C4-2B (cell line): ENCODE measurements at regions not wholly inside any gene's neighbourhood (a gene's known extent, or its start where the extent isn't known, plus 50 kb on each side); places are given as distances from the start of the nearest gene placed in this dataset.

Experiments used
- H3K27ac ChIP-seq: fragments of 450-650 bp; 2 replicates; pipeline ENCODE4 v1.5.1; 2017
- CTCF ChIP-seq: fragments of 450-650 bp; conservative IDR thresholded peaks from 2 replicates; pipeline ENCODE4 v1.5.1; 2017; ENCODE audit warnings: mild to moderate bottlenecking
- ZFX ChIP-seq: fragments of 450-650 bp; IDR thresholded peaks from 2 replicates; pipeline ENCODE4 v1.6.1; 2017

- TF ChIP-seq ZFX: no peak
- no peak for TF ChIP-seq CTCF
- no peak overlapping the region for H3K27ac ChIP-seq
Observed at GRCh38 chr13:22198641-22199217, 527.9 kb downstream of the FGF9 start.

GRCh38 chr13:22200440-22200839 is 529.6 kb downstream of the FGF9 start:
- H3K27ac ChIP-seq: no peak overlapping the region
- 0 out of 2 replicates have a peak, but pooled peaks have one; percentile 5 for TF ChIP-seq ZFX
- no peak for TF ChIP-seq CTCF

DNA sequence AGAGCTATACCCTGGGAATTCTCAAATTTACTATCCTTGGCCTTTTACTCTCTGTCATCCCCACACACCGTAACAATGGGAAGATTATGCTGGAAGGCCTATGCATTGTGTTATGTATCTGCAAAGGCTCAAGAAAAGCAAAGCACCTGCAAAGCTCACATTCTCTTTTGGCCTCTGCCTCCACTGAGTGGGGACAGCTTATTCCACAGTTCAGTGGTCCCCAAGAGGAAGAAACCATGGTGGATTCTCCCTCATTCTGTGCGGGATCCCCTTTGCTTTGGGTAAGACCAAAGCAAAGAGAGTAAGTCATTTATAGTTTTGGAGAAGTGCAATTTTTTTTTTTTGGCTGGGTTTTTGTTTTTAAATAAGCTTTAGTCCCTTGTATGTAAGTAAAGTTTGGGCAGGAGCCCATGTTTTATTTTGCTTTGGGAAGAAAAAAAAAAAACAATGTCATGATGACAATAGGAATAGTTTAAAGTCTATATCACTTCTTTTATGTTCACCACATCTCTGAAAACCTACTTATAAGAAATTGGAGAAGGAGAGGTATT is 530.6 kb downstream of the FGF9 start:
- TF ChIP-seq ZFX (no peak), CTCF (no peak)
- H3K27ac ChIP-seq: no peak overlapping the region

GRCh38 chr13:22210134-22210930 is 539.5 kb downstream of the FGF9 start:
- H3K27ac ChIP-seq: no peak overlapping the region
- no peak for TF ChIP-seq CTCF
- TF ChIP-seq ZFX: no peak

GRCh38 chr13:22211876-22212275 is 541.0 kb downstream of the FGF9 start:
- TF ChIP-seq ZFX (no peak), CTCF (no peak)
- no peak overlapping the region for H3K27ac ChIP-seq

DNA sequence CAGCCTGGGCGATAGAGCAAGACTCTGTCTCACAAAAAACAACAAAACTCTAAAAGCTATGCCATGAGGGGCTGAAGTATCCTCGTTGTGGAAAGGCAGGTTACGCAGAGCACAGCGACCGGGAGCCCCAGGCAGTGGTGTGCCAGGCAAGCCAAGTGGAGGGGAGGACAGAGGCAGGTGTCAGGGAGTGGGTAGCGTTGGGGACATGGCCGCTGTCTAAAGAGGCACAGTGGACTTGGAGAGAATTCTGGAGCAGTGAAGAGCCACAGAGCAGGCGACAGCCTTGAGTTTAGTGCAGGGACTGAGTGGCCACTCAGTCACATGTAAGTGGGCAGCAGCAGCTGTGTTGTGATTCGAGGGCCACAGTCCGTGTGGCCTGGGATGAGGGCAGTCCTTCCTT is 541.7 kb downstream of the FGF9 start:
- TF ChIP-seq CTCF (no peak), ZFX (no peak)
- no peak overlapping the region for H3K27ac ChIP-seq

GRCh38 chr13:22214184-22214583 is 543.3 kb downstream of the FGF9 start:
- TF ChIP-seq ZFX (no peak), CTCF (no peak)
- no peak overlapping the region for H3K27ac ChIP-seq
